Body of pancreas (tissue), 4 donors: ENCODE measurements at regions not wholly inside any gene's neighbourhood (a gene's known extent, or its start where the extent isn't known, plus 50 kb on each side); places are given as distances from the start of the nearest gene placed in this dataset.
"Not testable (repeated sequence)": the region's sequence is repeated elsewhere in the genome, so short reads cannot be mapped to it uniquely, and the experiment has no call there.

ENCODE experiments used
- ATAC-seq: fragments of 150-250 bp; one replicate; pipeline ENCODE4 v1.9.1; 2016
- DNase-seq, 4 donors: peaks; one replicate each; pipeline ENCODE4 v3.0.0-alpha.2; 2019
- H3K27ac ChIP-seq, 4 donors: fragments of 200-600 bp; sonication (generic); 1 replicate in 3 of 4; 2 replicates in 1 of 4; pipeline versions ENCODE4 v1.5.1 to v1.6.1; 2016 to 2019; ENCODE audit warnings: mild to moderate bottlenecking in 1 of 4, mixed read lengths in 1 of 4, moderate library complexity in 1 of 4
- H3K27me3 ChIP-seq, 2 donors: fragments of 200-600 bp; sonication (generic); one replicate each; pipeline ENCODE4 v1.6.0; 2016; ENCODE audit warnings: mild to moderate bottlenecking in 1 of 2
- H3K36me3 ChIP-seq, 2 donors: fragments of 200-600 bp; sonication (generic); replicated peaks in 1 of 2; 2 replicates each; pipeline ENCODE4 v1.5.1; 2016; ENCODE audit warnings: low read depth in 2 of 2; ENCODE audit not compliant: insufficient read depth in 1 of 2
- H3K4me1 ChIP-seq: fragments of 200-600 bp; sonication (generic); one replicate; pipeline ENCODE4 v1.6.0; 2016
- H3K4me3 ChIP-seq, 2 donors: fragments of 200-600 bp; sonication (generic); 1 replicate in 1 of 2; 2 replicates in 1 of 2; pipeline ENCODE4 v1.5.1; 2016 to 2019
- H3K9me3 ChIP-seq, 3 donors: fragments of 200-600 bp; sonication (generic); 1 replicate in 2 of 3; 2 replicates in 1 of 3; pipeline ENCODE4 v1.5.1; 2016
- CTCF ChIP-seq, 7 experiments: fragments of 450-650 bp in 4 of 7; fragments of 200-600 bp in 3 of 7; sonication (generic) in 3 of 7; IDR thresholded peaks; one replicate each; pipeline ENCODE4 v1.5.1; 2016 to 2019; ENCODE audit warnings: antibody characterized with exemption in 7 of 7
- POLR2A ChIP-seq, 3 donors: fragments of 450-650 bp; IDR thresholded peaks; one replicate each; pipeline ENCODE4 v1.6.1; 2016; ENCODE audit warnings: antibody characterized with exemption in 3 of 3, mild to moderate bottlenecking in 2 of 3
- WGBS, 2 donors: methylation state at CpG; one replicate each; pipeline ENCODE4 v1.1.5; 2017; 5-methylcytosine and 5-hydroxymethylcytosine counted together
- intact Hi-C: fragments of 100-400 bp; cut with DNase I; formaldehyde crosslinking; loops from one replicate; pipeline ENCODE4 v1.15.1; 2023

GRCh38 chrX:55356609-55357008, 91.9 kb upstream of the PAGE3 start:
- Histone ChIP-seq H3K4me3 (no peak overlapping the region), H3K36me3 (no peaks in the 10 kb centered on the region), H3K27ac (no peak overlapping the region), H3K27me3 (no peaks in the 10 kb centered on the region), H3K9me3 (no peaks in the 10 kb centered on the region), H3K4me1 (no peaks in the 10 kb centered on the region)
- DNase-seq (no peak), ATAC-seq (no peak)
- TF ChIP-seq CTCF (IDR thresholded peaks at IDR 0.05), result no peak
- no peak for TF ChIP-seq POLR2A (IDR thresholded peaks at IDR 0.05)
- intact Hi-C loops, result no loop called here
- 56% methylated on average over 5 of the region's 6 CpGs; no CpG with 5 or more reads in 1 of the 2 donors for WGBS, 2 donors

- no peak overlapping the region for H3K27ac ChIP-seq
- H3K27me3 ChIP-seq, result no peaks in the 10 kb centered on the region
- H3K4me1 ChIP-seq, result no peaks in the 10 kb centered on the region
- 27 to 55% methylated on average over 1 of the region's 1 CpG for WGBS, 2 donors
- ATAC-seq (no peak), DNase-seq (no peak)
- no peaks in the 10 kb centered on the region for H3K36me3 ChIP-seq
- intact Hi-C loops, result no loop called here
- no peaks in the 10 kb centered on the region for H3K9me3 ChIP-seq
- no peak for TF ChIP-seq POLR2A (IDR thresholded peaks at IDR 0.05)
- no peak for TF ChIP-seq CTCF (IDR thresholded peaks at IDR 0.05)
- H3K4me3 ChIP-seq, result no peak overlapping the region
Observed at GRCh38 chrX:55357236-55357635, 92.5 kb upstream of the PAGE3 start.

- H3K4me3 ChIP-seq, result no peak overlapping the region
- H3K36me3 ChIP-seq, result no peaks in the 10 kb centered on the region
- ATAC-seq (no peak), DNase-seq (no peak)
- 84% methylated on average over 3 of the region's 3 CpGs; no CpG with 5 or more reads in 1 of the 2 donors for WGBS, 2 donors
- H3K9me3 ChIP-seq, result no peaks in the 10 kb centered on the region
- TF ChIP-seq CTCF (IDR thresholded peaks at IDR 0.05) (no peak), POLR2A (IDR thresholded peaks at IDR 0.05) (no peak)
- H3K4me1 ChIP-seq, result no peaks in the 10 kb centered on the region
- no peaks in the 10 kb centered on the region for H3K27me3 ChIP-seq
- no peak overlapping the region for H3K27ac ChIP-seq
- intact Hi-C loops, result no loop called here
Observed at GRCh38 chrX:55379396-55379795, 72.5 kb upstream of the MAGEH1 start.

GRCh38 chrX:55389376-55389775, 62.6 kb upstream of the MAGEH1 start:
- 72 to 80% methylated on average over 1 to 3 of the region's 3 CpGs for WGBS, 2 donors
- TF ChIP-seq POLR2A (IDR thresholded peaks at IDR 0.05), result no peak
- TF ChIP-seq CTCF (IDR thresholded peaks at IDR 0.05), result no peak
- intact Hi-C loops, result no loop called here
- H3K4me1 ChIP-seq, result no peaks in the 10 kb centered on the region
- DNase-seq, result no peak
- ATAC-seq, result no peak
- no peak overlapping the region for H3K27ac ChIP-seq
- H3K27me3 ChIP-seq, result no peaks in the 10 kb centered on the region
- no peaks in the 10 kb centered on the region for H3K36me3 ChIP-seq
- no peaks in the 10 kb centered on the region for H3K9me3 ChIP-seq
- no peak overlapping the region for H3K4me3 ChIP-seq

- ATAC-seq, DNase-seq, intact Hi-C loops, H3K4me1 ChIP-seq, H3K4me3 ChIP-seq, H3K36me3 ChIP-seq, H3K9me3 ChIP-seq, H3K27me3 ChIP-seq, H3K27ac ChIP-seq: not testable (repeated sequence)
- WGBS, 2 donors, result 54 to 56% methylated on average over 3 to 4 of the region's 4 CpGs
Observed at GRCh38 chrX:55396836-55397235, 55.1 kb upstream of the MAGEH1 start.
